Stimulated activated naive CD8-positive, alpha-beta T cell treated with anti-CD3 and anti-CD28 coated beads, Interleukin-15, Interleukin-2, amounts not matched to agents 100 U/mL and 50 U/mL, for 24 hours (primary cell): ENCODE measurements at regions not wholly inside any gene's neighbourhood (a gene's known extent, or its start where the extent isn't known, plus 50 kb on each side); places are given as distances from the start of the nearest gene placed in this dataset.

Source experiments
- ATAC-seq: fragments of 150-1000 bp; cut with Tn5 transposase; one replicate; pipeline ENCODE4 v1.10.0; 2021
- DNase-seq: peaks from one replicate; pipeline ENCODE4 v3.0.0; 2021

DNA sequence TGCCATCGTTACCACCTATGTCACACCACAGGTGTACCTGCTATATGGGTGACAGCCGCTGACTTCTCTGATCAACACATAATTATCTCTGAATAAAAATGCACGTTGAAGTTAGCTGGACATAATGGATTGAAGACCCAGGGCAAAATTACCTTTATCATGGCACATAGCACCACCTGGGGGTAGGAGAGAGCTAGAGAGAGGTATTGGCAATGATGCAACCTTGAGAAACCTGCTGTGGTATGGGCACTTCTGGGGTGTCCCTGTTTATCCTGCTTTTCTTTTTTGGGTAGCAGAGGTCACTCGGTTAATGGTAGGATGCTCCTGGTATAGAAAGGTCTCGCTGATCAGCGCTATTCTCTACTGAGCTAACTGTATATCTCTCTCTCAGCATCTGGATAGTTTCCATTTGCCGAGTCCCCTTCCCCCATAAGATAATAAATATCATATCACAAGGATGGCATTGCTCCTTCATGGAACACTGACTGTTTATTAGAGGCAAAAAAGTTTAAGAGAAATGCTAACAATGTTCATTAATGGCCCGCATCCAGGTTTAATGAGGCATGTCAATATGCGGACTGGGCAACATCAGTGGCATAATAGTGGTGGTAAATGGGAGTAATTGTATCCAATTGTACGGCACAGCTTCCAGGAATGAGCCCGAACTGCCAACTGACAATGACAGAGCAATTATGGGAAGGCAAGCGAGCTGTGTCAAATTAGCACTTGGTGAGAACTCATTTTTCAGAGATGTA is 323.1 kb downstream of the TFEC start:
- DNase-seq (no peak), ATAC-seq (no peak)

DNA sequence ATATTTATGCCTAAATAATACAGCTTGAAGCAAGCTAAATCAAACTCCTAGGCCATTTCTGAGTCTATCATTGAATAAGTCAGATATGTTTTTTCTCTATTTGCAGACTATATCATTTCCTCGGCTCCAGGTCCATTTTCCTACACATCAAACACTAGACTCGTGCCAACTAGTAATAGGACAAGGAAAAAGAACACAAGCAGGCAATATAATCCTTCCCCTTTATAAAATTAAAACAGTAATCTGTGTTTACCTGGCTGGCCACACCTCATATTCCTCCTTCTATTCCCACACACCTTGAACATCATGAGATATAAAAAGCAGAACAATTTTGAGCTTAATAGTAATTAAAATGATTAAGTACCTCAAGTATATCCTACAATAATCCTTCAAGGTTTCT is 325.7 kb downstream of the TFEC start:
- no peak for DNase-seq
- ATAC-seq: no peak

GRCh38 chr7:115701141-115701540 is 329.4 kb downstream of the TFEC start:
- ATAC-seq (no peak), DNase-seq (no peak)

GRCh38 chr7:115694424-115694823 is 336.1 kb downstream of the TFEC start:
- ATAC-seq: no peak
- no peak for DNase-seq

GRCh38 chr7:115693779-115694178 is 336.8 kb downstream of the TFEC start:
- ATAC-seq: no peak

GRCh38 chr7:115689941-115690340 is 340.6 kb downstream of the TFEC start:
- DNase-seq: no peak
- no peak for ATAC-seq

More at GRCh38 chr7:115693779-115694178, 336.8 kb downstream of the TFEC start:
- no peak for DNase-seq

DNA sequence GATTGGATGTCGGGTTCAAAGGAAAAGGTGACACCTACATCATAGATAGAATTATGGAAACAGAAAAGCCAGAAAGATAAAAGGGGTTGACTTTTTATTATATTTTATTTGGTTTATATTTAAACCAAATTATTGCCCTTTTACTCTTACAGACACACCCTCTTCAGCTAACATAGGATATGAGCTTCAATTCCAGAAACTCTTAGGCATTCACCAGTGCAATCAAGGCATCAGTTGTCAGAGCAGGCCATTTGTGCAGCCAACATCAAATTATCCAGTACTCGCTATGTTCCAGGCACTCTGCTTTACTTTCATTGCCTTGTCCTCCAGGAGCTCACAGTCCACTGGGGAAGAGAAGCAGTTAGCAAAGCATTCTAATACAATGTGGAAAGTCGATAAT is 347.5 kb downstream of the TFEC start:
- DNase-seq (no peak), ATAC-seq (no peak)

- DNase-seq (no peak), ATAC-seq (no peak)
These were observed 348.1 kb downstream of the TFEC start for GRCh38 chr7:115682507-115682906.

- ATAC-seq (no peak), DNase-seq (no peak)
These were observed 349.6 kb downstream of the TFEC start for GRCh38 chr7:115680921-115681320.

DNA sequence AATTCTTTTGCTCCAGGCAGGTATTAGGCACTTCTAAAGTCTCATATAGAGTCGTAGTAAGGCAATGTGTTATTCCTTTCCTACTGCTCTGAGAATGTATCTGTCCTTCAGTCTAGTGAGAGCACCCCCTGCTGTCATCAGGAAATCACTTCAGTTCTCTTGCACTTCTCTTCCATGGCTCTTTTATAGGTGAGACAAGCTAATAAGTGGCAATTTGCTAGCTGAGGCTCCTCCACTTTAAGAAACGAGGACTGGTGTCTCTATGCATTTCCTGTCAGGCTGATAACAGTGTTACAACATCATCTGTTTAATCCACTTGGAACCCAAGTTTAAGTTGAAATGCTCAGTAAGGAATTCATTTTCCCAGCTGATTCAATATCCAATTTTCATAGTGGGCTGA is 350.6 kb downstream of the TFEC start:
- DNase-seq (no peak), ATAC-seq (no peak)

GRCh38 chr7:115679423-115679822 is 351.1 kb downstream of the TFEC start:
- no peak for ATAC-seq
- DNase-seq: no peak

- ATAC-seq (no peak), DNase-seq (no peak)
These were observed 352.2 kb downstream of the TFEC start for GRCh38 chr7:115678086-115678982.

DNA sequence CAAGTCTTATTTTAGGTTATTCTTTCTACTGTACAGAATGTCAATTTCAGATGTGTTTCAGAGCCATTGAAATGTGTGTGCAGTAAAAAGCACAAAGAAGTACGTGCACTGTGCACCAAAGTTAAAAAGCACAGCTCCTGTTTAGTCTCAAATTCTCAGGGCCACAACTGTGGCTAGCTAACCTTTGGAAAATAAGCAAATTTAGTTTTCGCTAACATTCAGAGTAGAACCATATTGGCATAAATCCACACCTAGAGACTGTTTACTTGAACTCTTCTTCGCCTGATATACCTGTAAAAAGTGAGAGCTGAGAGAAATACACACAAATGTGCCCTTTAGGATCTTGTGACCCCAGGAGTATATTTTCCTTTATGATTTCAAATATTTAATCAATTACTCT is 353.9 kb downstream of the TFEC start:
- ATAC-seq: no peak
- no peak for DNase-seq

GRCh38 chr7:115676080-115676479 is 354.5 kb downstream of the TFEC start:
- no peak for ATAC-seq
- no peak for DNase-seq

DNA sequence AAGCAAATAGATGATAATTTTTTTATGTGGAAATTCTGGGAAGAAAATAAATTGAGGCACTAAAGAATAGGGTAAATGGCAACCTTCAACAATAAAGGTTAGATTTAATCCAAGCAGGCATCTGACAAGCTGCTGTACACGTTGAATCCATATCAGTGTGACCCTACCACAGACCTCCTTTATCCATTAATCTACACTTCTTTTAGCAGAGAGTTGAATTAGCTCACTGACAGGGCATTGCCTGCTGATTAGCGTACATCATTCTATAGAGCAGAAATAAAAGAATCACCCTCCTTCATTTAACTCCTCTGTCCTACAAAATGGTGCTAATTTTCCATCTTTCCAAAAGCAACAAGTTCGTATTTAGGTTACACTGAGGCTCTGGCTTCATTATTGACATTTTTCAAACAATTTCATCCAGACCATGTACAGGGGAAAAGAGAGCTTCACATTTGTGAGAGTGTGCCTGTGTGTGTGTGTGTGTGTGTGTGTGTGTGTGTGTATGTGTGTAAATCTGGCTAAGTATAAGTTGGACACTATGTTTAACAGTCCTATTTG is 356.0 kb downstream of the TFEC start:
- no peak for ATAC-seq

GRCh38 chr7:115672024-115672423 is 358.5 kb downstream of the TFEC start:
- DNase-seq: no peak
- ATAC-seq: no peak

More for the DNA sequence above, 356.0 kb downstream of the TFEC start:
- no peak for DNase-seq

DNA sequence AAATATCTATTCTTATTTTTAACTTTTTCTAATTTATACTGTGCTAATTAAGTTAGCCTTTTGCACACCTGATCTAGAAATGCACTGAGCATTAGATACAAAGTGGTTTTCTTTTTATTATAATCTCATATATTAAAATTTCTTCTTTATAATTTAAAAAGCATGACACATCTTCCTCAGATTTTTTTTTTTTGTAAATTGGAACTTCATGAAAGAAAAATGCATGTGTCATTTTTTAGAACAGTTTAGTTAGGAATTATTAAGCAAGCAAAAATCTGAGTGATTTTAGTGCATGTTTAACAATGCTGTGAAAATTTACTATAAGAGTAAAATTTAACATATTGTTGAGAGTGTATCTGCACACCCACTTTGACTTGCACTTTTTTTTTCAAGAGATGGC is 367.9 kb downstream of the TFEC start:
- no peak for ATAC-seq
- no peak for DNase-seq

GRCh38 chr7:115662120-115662519 is 368.4 kb downstream of the TFEC start:
- DNase-seq (no peak), ATAC-seq (no peak)

DNA sequence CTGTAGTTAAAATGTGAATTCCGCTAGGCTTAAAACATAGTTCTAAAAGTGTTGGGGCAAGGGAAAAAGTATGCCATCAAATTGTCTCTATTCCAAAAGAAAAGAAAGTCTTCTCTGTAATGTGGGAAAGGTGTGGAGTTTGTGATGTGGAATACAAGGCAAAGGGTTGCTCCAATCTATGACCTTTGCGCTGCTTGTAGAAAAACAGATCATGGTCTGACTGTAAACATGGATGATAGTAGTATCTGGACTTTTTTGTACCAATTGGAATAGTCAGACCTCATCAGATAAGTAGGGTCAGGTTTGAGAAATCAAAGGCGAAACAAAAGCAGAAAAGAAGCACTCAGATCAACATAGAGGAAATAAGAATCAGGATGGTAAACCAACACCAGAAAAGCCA is 372.3 kb downstream of the TFEC start:
- DNase-seq: no peak
- ATAC-seq: no peak

GRCh38 chr7:115654384-115655214 is 376.0 kb downstream of the TFEC start:
- DNase-seq (no peak), ATAC-seq (no peak)

GRCh38 chr7:115649429-115649828 is 381.1 kb downstream of the TFEC start:
- DNase-seq: no peak
- no peak for ATAC-seq

DNA sequence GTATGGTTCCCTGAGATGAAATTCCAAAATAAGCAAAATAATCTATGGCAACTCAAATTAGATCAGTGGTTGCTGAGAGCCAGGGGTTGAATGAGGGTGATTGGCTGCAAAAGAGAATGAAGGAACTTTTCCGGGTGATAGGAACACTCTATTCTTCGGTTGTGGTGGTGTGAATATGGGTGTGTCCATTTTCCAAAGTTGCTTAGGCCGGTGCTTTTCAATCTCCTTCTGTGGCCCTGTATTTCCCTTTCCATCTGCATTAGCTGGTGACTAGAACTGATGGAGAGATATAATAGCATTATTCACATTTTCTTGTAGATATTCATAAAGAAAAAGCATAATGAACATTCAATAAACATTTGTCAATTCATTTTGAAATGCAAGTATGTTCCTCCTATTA is 382.9 kb downstream of the TFEC start:
- DNase-seq (no peak), ATAC-seq (no peak)
